ENCODE measurements at regions not wholly inside any gene's neighbourhood (a gene's known extent, or its start where the extent isn't known, plus 50 kb on each side); places are given as distances from the start of the nearest gene placed in this dataset.

- H3K9me3 ChIP-seq, result peaks cover 0 to 3% (median 0%) of the 10 kb centered on the region in 12 donors
- H3K4me3 ChIP-seq, result no peak overlapping the region
- TF ChIP-seq POLR2A (IDR thresholded peaks at IDR 0.05), result no peak
- TF ChIP-seq CTCF (IDR thresholded peaks at IDR 0.05), result no peak
- DNase-seq (no peak), ATAC-seq (no peak)
- intact Hi-C loops (cut with DNase I), result no loop called here
- no peaks in the 10 kb centered on the region for H3K36me3 ChIP-seq
- peaks cover 0 to 7% (median 0%) of the 10 kb centered on the region in 9 donors for H3K27me3 ChIP-seq
- WGBS, 4 donors, result 85 to 90% (median 86%) methylated on average over 4 of the region's 4 CpGs
- H3K4me1 ChIP-seq, result no peaks in the 10 kb centered on the region
- H3K27ac ChIP-seq, result no peak overlapping the region
These were observed 83.6 kb downstream of the GCC1 start for GRCh38 chr7:127501817-127502216.

- H3K36me3 ChIP-seq, result no peaks in the 10 kb centered on the region
- H3K27me3 ChIP-seq, result peaks cover 0 to 3% (median 0%) of the 10 kb centered on the region in 9 donors
- ATAC-seq (no peak), DNase-seq (no peak)
- H3K27ac ChIP-seq, result no peak overlapping the region
- TF ChIP-seq POLR2A (IDR thresholded peaks at IDR 0.05), result no peak
- no peak for TF ChIP-seq CTCF (IDR thresholded peaks at IDR 0.05)
- 52 to 57% (median 55%) methylated on average over 3 of the region's 3 CpGs for WGBS, 4 donors
- H3K4me1 ChIP-seq, result no peaks in the 10 kb centered on the region
- no peak overlapping the region for H3K4me3 ChIP-seq
- intact Hi-C loops (cut with DNase I), result no loop called here
- H3K9me3 ChIP-seq, result peaks cover 0 to 3% (median 0%) of the 10 kb centered on the region in 12 donors
These were observed 94.9 kb upstream of the ZNF800 start for GRCh38 chr7:127487381-127487780.

- H3K9me3 ChIP-seq, result peaks cover 0 to 3% (median 0%) of the 10 kb centered on the region in 12 donors
- no peaks in the 10 kb centered on the region for H3K36me3 ChIP-seq
- H3K27ac ChIP-seq, result no peak overlapping the region
- WGBS, 4 donors, result 50 to 65% (median 56%) methylated on average over 3 of the region's 3 CpGs
- no peak for TF ChIP-seq POLR2A (IDR thresholded peaks at IDR 0.05)
- TF ChIP-seq CTCF (IDR thresholded peaks at IDR 0.05), result no peak
- intact Hi-C loops (cut with DNase I), result no loop called here
- DNase-seq, result no peak
- no peak for ATAC-seq
- no peaks in the 10 kb centered on the region for H3K4me1 ChIP-seq
- no peaks in the 10 kb centered on the region for H3K27me3 ChIP-seq
- no peak overlapping the region for H3K4me3 ChIP-seq
These were observed 94.1 kb upstream of the ZNF800 start for GRCh38 chr7:127486654-127487053.

- no peak overlapping the region for H3K27ac ChIP-seq
- intact Hi-C loops (cut with DNase I), result no loop called here
- H3K27me3 ChIP-seq, result peaks cover 0 to 4% (median 0%) of the 10 kb centered on the region in 9 donors
- no peaks in the 10 kb centered on the region for H3K4me1 ChIP-seq
- no peak for ATAC-seq
- TF ChIP-seq POLR2A (IDR thresholded peaks at IDR 0.05) (no peak), CTCF (IDR thresholded peaks at IDR 0.05) (no peak)
- H3K4me3 ChIP-seq, result no peak overlapping the region
- DNase-seq, result no peak
- H3K36me3 ChIP-seq, result no peaks in the 10 kb centered on the region
- peaks cover 0 to 3% (median 0%) of the 10 kb centered on the region in 12 donors for H3K9me3 ChIP-seq
These were observed 93.0 kb upstream of the ZNF800 start for GRCh38 chr7:127485482-127485881.
